GM23338 (cell line): ENCODE measurements at regions not wholly inside any gene's neighbourhood (a gene's known extent, or its start where the extent isn't known, plus 50 kb on each side); places are given as distances from the start of the nearest gene placed in this dataset.
A peak's percentile ranks its signal among the peaks of the same experiment; 100 is the strongest.

ENCODE experiments used
- ATAC-seq: fragments of 200-7000 bp; cut with Tn5 transposase; 3 replicates; pipeline ENCODE4 v1.9.1; 2020
- DNase-seq: peaks from one replicate; pipeline ENCODE4 v3.0.0-alpha.2; 2015; ENCODE audit warnings: low spot score
- H2AFZ ChIP-seq: fragments of 200-600 bp; sonication (generic); 2 replicates; pipeline ENCODE4 v1.8.0; 2016; ENCODE audit warnings: antibody characterized with exemption, mild to moderate bottlenecking, moderate library complexity
- H3F3A ChIP-seq: fragments of 200-600 bp; sonication (generic); replicated peaks from 2 replicates; pipeline ENCODE4 v1.8.0; 2017; ENCODE audit warnings: antibody characterized with exemption, mixed run types, low read depth
- H3K27ac ChIP-seq: fragments of 200-600 bp; sonication (generic); 2 replicates; pipeline ENCODE4 v1.6.1; 2016; ENCODE audit warnings: low read depth
- H3K27me3 ChIP-seq: fragments of 200-600 bp; sonication (generic); 2 replicates; pipeline ENCODE4 v1.8.0; 2016; ENCODE audit warnings: mild to moderate bottlenecking, mixed run types, moderate library complexity; ENCODE audit not compliant: insufficient read depth
- H3K36me3 ChIP-seq: fragments of 200-600 bp; sonication (generic); 2 replicates; pipeline ENCODE4 v1.8.0; 2016; ENCODE audit warnings: mild to moderate bottlenecking; ENCODE audit not compliant: insufficient read depth
- H3K4me1 ChIP-seq: fragments of 200-600 bp; sonication (generic); 2 replicates; pipeline ENCODE4 v1.8.0; 2016; ENCODE audit warnings: mild to moderate bottlenecking, moderate library complexity; ENCODE audit not compliant: insufficient read depth
- H3K4me2 ChIP-seq: fragments of 200-600 bp; sonication (generic); 2 replicates; pipeline ENCODE4 v1.7.1; 2017; ENCODE audit warnings: mixed run types
- H3K4me3 ChIP-seq: fragments of 200-600 bp; sonication (generic); 2 replicates; pipeline ENCODE4 v1.6.1; 2016; ENCODE audit warnings: mixed run types
- H3K79me2 ChIP-seq: fragments of 200-600 bp; sonication (generic); replicated peaks from 2 replicates; pipeline ENCODE4 v1.8.0; 2017; ENCODE audit warnings: mild to moderate bottlenecking; ENCODE audit not compliant: insufficient read depth
- H3K9me2 ChIP-seq: fragments of 200-600 bp; sonication (generic); 2 replicates; pipeline ENCODE4 v1.8.0; 2017; ENCODE audit not compliant: insufficient read depth
- H4K20me1 ChIP-seq: fragments of 200-600 bp; sonication (generic); replicated peaks from 2 replicates; pipeline ENCODE4 v1.8.0; 2017; ENCODE audit warnings: mild to moderate bottlenecking; ENCODE audit not compliant: insufficient read depth
- H3K27ac Mint-ChIP-seq: 2 replicates; pipeline ENCODE4 v1.8.0; 2020; ENCODE audit warnings: inconsistent platforms, mild to moderate bottlenecking, moderate library complexity, mixed read lengths
- H3K27me3 Mint-ChIP-seq: 3 replicates; pipeline ENCODE4 v1.8.0; 2022; ENCODE audit warnings: low read depth, mild to moderate bottlenecking, moderate library complexity, mixed read lengths, inconsistent platforms; ENCODE audit not compliant: insufficient read depth, poor library complexity
- H3K36me3 Mint-ChIP-seq: 3 replicates; pipeline ENCODE4 v1.8.0; 2021; ENCODE audit warnings: low read depth, mild to moderate bottlenecking, inconsistent platforms, moderate library complexity, mixed read lengths
- H3K4me1 Mint-ChIP-seq: 3 replicates; pipeline ENCODE4 v1.8.0; 2020; ENCODE audit warnings: mild to moderate bottlenecking, inconsistent platforms, mixed read lengths
- H3K4me3 Mint-ChIP-seq: 3 replicates; pipeline ENCODE4 v1.8.0; 2021; ENCODE audit warnings: moderate library complexity, mild to moderate bottlenecking, inconsistent platforms, mixed read lengths
- H3K9me3 Mint-ChIP-seq: 3 replicates; pipeline ENCODE4 v1.8.0; 2020; ENCODE audit warnings: moderate library complexity, mild to moderate bottlenecking, inconsistent platforms, mixed read lengths
- EZH2 ChIP-seq: fragments of 200-600 bp; sonication (generic); IDR thresholded peaks from one replicate; pipeline ENCODE4 v1.8.0; 2017; ENCODE audit warnings: antibody characterized with exemption, mild to moderate bottlenecking, low read depth; ENCODE audit not compliant: unreplicated experiment
- JUNB ChIP-seq: IDR thresholded peaks from one replicate; pipeline ENCODE4 v1.6.1; 2016; ENCODE audit warnings: antibody characterized with exemption; ENCODE audit not compliant: unreplicated experiment
- ZNF114 ChIP-seq: fragments of 250-450 bp; sonication (Bioruptor Pico); IDR thresholded peaks from 2 replicates; pipeline ENCODE4 v1.5.0; 2020; ENCODE audit warnings: mild to moderate bottlenecking, moderate library complexity
- TF ChIP-seq, protein P1 (sequence below): IDR thresholded peaks from one replicate; pipeline ENCODE4 v1.6.1; 2018; ENCODE audit warnings: antibody characterized with exemption; ENCODE audit not compliant: unreplicated experiment
- TF ChIP-seq, protein P2 (sequence below), 2 experiments: fragments of 200-600 bp in 1 of 2; sonication (generic) in 1 of 2; conservative IDR thresholded peaks; 2 replicates each; pipeline versions ENCODE4 v1.5.1 to v1.6.1; 2016 to 2017; ENCODE audit warnings: antibody characterized with exemption in 2 of 2, low read depth in 2 of 2, mild to moderate bottlenecking in 2 of 2, moderate library complexity in 1 of 2
- TF ChIP-seq, protein P3 (sequence below): fragments of 250-450 bp; sonication (Bioruptor Pico); IDR thresholded peaks from 2 replicates; pipeline ENCODE4 v1.5.0; 2020; ENCODE audit warnings: mild to moderate bottlenecking, moderate library complexity

DNA sequence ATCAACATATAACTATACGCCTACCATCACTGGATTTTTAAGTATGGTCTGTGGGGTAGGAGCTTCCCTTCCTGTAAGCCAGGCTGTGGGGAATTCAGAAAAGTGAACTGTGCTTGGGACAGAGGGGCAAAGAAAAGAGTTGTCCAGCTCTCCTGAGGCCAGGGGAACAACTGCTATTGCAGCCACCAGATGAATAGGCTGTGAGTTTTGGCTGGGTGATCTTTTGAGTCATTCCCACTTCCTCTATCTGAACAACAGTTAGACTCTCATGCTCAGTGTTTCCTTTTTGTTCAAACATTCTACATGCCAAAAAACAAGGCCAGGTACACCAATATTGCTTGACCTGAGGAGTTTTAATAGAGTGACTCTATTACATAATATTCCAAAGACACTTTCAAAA lies 426.2 kb upstream of the DACH1 start:
- peaks cover 3% of the 10 kb centered on the region; the same call in 2 of the 3 replicates for H3K9me3 Mint-ChIP-seq
- Histone ChIP-seq H3K4me3 (no peak overlapping the region), H3K4me2 (no peak overlapping the region), H3K4me1 (peaks cover 29% of the 10 kb centered on the region), H2AFZ (no peak overlapping the region), H3K36me3 (no peaks in the 10 kb centered on the region), H3K27me3 (no peaks in the 10 kb centered on the region), H4K20me1 (no peaks in the 10 kb centered on the region), H3K79me2 (no peaks in the 10 kb centered on the region), H3F3A (no peaks in the 10 kb centered on the region), H3K9me2 (no peaks in the 10 kb centered on the region), H3K27ac (no peak overlapping the region)
- H3K4me3 Mint-ChIP-seq = no peak overlapping the region
- no peak overlapping the region for H3K27ac Mint-ChIP-seq
- peaks cover 25% of the 10 kb centered on the region for H3K4me1 Mint-ChIP-seq
- H3K36me3 Mint-ChIP-seq = peaks cover 14% of the 10 kb centered on the region; the same call in 2 of the 3 replicates
- DNase-seq = no peak
- no peak for ATAC-seq
- H3K27me3 Mint-ChIP-seq = peaks cover 2% of the 10 kb centered on the region
- TF ChIP-seq, protein P1, sequence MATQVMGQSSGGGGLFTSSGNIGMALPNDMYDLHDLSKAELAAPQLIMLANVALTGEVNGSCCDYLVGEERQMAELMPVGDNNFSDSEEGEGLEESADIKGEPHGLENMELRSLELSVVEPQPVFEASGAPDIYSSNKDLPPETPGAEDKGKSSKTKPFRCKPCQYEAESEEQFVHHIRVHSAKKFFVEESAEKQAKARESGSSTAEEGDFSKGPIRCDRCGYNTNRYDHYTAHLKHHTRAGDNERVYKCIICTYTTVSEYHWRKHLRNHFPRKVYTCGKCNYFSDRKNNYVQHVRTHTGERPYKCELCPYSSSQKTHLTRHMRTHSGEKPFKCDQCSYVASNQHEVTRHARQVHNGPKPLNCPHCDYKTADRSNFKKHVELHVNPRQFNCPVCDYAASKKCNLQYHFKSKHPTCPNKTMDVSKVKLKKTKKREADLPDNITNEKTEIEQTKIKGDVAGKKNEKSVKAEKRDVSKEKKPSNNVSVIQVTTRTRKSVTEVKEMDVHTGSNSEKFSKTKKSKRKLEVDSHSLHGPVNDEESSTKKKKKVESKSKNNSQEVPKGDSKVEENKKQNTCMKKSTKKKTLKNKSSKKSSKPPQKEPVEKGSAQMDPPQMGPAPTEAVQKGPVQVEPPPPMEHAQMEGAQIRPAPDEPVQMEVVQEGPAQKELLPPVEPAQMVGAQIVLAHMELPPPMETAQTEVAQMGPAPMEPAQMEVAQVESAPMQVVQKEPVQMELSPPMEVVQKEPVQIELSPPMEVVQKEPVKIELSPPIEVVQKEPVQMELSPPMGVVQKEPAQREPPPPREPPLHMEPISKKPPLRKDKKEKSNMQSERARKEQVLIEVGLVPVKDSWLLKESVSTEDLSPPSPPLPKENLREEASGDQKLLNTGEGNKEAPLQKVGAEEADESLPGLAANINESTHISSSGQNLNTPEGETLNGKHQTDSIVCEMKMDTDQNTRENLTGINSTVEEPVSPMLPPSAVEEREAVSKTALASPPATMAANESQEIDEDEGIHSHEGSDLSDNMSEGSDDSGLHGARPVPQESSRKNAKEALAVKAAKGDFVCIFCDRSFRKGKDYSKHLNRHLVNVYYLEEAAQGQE = no peak
- TF ChIP-seq ZNF114 = no peak
- TF ChIP-seq, protein P2, sequence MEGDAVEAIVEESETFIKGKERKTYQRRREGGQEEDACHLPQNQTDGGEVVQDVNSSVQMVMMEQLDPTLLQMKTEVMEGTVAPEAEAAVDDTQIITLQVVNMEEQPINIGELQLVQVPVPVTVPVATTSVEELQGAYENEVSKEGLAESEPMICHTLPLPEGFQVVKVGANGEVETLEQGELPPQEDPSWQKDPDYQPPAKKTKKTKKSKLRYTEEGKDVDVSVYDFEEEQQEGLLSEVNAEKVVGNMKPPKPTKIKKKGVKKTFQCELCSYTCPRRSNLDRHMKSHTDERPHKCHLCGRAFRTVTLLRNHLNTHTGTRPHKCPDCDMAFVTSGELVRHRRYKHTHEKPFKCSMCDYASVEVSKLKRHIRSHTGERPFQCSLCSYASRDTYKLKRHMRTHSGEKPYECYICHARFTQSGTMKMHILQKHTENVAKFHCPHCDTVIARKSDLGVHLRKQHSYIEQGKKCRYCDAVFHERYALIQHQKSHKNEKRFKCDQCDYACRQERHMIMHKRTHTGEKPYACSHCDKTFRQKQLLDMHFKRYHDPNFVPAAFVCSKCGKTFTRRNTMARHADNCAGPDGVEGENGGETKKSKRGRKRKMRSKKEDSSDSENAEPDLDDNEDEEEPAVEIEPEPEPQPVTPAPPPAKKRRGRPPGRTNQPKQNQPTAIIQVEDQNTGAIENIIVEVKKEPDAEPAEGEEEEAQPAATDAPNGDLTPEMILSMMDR (conservative IDR thresholded peaks at IDR 0.05; ENCODE audit: low read depth in 2 of 2) = no peak

DNA sequence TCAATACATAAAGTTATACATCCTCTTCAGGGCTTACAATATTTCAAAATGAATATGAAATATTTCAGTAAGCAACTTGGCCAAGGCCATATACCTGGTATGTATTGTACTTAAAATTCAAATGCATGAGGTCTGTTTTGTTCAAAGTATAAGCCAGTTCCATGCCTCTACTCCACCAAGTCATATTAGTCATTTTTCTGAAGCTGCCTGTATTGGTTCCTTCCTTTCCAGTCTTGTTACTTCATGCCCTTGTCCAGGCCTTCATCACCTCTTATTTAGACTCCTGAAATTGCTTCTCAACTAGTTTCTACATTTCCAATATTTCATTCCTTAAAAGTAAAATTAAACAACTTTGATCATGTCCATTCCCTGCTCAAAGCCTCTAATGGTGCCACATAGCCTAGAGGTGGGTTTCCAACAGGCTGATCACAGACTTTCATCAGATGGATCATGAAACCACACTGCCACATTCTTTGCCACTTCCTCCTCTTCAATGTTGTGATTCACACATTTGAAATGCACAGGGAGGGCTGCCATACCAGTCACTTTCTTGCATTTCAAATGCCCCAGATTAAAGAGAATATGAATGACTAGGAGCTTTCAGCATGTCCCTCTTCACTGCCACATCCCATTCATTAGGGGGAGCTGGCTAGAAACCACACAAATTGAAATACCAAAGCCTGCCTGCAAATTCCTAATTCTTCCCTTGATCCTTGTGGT lies 424.1 kb upstream of the DACH1 start:
- H3F3A ChIP-seq = no peaks in the 10 kb centered on the region
- H3K4me1 ChIP-seq = peaks cover 13% of the 10 kb centered on the region
- H3K27me3 ChIP-seq = no peaks in the 10 kb centered on the region
- no peak overlapping the region for H3K4me2 ChIP-seq
- peaks cover 2% of the 10 kb centered on the region for H3K27me3 Mint-ChIP-seq
- H3K36me3 ChIP-seq = no peaks in the 10 kb centered on the region
- ATAC-seq (peak; percentile 46; the same call in 2 of the 3 replicates), DNase-seq (peak; percentile 47)
- H3K36me3 Mint-ChIP-seq = peaks cover 17% of the 10 kb centered on the region; the same call in 2 of the 3 replicates
- H3K27ac Mint-ChIP-seq = peak overlapping the region; percentile 82
- no peak overlapping the region for H2AFZ ChIP-seq
- no peaks in the 10 kb centered on the region for H3K9me2 ChIP-seq
- H3K4me1 Mint-ChIP-seq = peaks cover 20% of the 10 kb centered on the region
- H3K79me2 ChIP-seq = no peaks in the 10 kb centered on the region
- no peak overlapping the region for H3K27ac ChIP-seq
- H4K20me1 ChIP-seq = no peaks in the 10 kb centered on the region
- H3K4me3 Mint-ChIP-seq = no peak overlapping the region; the same call in 2 of the 3 replicates
- no peak overlapping the region for H3K4me3 ChIP-seq
- peaks cover 6% of the 10 kb centered on the region; the same call in 2 of the 3 replicates for H3K9me3 Mint-ChIP-seq
- TF ChIP-seq EZH2 = no peak
- TF ChIP-seq, protein P3, sequence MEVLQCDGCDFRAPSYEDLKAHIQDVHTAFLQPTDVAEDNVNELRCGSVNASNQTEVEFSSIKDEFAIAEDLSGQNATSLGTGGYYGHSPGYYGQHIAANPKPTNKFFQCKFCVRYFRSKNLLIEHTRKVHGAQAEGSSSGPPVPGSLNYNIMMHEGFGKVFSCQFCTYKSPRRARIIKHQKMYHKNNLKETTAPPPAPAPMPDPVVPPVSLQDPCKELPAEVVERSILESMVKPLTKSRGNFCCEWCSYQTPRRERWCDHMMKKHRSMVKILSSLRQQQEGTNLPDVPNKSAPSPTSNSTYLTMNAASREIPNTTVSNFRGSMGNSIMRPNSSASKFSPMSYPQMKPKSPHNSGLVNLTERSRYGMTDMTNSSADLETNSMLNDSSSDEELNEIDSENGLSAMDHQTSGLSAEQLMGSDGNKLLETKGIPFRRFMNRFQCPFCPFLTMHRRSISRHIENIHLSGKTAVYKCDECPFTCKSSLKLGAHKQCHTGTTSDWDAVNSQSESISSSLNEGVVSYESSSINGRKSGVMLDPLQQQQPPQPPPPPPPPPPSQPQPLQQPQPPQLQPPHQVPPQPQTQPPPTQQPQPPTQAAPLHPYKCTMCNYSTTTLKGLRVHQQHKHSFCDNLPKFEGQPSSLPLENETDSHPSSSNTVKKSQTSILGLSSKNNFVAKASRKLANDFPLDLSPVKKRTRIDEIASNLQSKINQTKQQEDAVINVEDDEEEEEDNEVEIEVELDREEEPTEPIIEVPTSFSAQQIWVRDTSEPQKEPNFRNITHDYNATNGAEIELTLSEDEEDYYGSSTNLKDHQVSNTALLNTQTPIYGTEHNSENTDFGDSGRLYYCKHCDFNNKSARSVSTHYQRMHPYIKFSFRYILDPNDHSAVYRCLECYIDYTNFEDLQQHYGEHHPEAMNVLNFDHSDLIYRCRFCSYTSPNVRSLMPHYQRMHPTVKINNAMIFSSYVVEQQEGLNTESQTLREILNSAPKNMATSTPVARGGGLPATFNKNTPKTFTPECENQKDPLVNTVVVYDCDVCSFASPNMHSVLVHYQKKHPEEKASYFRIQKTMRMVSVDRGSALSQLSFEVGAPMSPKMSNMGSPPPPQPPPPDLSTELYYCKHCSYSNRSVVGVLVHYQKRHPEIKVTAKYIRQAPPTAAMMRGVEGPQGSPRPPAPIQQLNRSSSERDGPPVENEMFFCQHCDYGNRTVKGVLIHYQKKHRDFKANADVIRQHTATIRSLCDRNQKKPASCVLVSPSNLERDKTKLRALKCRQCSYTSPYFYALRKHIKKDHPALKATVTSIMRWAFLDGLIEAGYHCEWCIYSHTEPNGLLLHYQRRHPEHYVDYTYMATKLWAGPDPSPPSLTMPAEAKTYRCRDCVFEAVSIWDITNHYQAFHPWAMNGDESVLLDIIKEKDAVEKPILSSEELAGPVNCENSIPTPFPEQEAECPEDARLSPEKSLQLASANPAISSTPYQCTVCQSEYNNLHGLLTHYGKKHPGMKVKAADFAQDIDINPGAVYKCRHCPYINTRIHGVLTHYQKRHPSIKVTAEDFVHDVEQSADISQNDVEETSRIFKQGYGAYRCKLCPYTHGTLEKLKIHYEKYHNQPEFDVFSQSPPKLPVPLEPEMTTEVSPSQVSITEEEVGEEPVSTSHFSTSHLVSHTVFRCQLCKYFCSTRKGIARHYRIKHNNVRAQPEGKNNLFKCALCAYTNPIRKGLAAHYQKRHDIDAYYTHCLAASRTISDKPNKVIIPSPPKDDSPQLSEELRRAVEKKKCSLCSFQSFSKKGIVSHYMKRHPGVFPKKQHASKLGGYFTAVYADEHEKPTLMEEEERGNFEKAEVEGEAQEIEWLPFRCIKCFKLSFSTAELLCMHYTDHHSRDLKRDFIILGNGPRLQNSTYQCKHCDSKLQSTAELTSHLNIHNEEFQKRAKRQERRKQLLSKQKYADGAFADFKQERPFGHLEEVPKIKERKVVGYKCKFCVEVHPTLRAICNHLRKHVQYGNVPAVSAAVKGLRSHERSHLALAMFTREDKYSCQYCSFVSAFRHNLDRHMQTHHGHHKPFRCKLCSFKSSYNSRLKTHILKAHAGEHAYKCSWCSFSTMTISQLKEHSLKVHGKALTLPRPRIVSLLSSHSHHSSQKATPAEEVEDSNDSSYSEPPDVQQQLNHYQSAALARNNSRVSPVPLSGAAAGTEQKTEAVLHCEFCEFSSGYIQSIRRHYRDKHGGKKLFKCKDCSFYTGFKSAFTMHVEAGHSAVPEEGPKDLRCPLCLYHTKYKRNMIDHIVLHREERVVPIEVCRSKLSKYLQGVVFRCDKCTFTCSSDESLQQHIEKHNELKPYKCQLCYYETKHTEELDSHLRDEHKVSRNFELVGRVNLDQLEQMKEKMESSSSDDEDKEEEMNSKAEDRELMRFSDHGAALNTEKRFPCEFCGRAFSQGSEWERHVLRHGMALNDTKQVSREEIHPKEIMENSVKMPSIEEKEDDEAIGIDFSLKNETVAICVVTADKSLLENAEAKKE = 0 out of 2 replicates have a peak, but pooled peaks have one; percentile 9
- no peak for TF ChIP-seq JUNB
